ENCODE measurements at regions not wholly inside any gene's neighbourhood (a gene's known extent, or its start where the extent isn't known, plus 50 kb on each side); places are given as distances from the start of the nearest gene placed in this dataset.

Small RNA genes in the stretch of these regions (small RNA-seq; reads per million reads assigned to genes)
- 0 reads per million in 2 experiments for gene RF00156
